Ramos (cell line): ENCODE measurements at regions not wholly inside any gene's neighbourhood (a gene's known extent, or its start where the extent isn't known, plus 50 kb on each side); places are given as distances from the start of the nearest gene placed in this dataset.
"Not testable (repeated sequence)": the region's sequence is repeated elsewhere in the genome, so short reads cannot be mapped to it uniquely, and the experiment has no call there.

Experiments used
- in situ Hi-C: fragments of 300-500 bp; cut with MboI; formaldehyde crosslinking; loops from one replicate; pipeline ENCODE4 v1.14.3; 2022; ENCODE audit warnings: low sequenced_read_pairs; ENCODE audit not compliant: unreplicated experiment

GRCh38 chr7:106566196-106566595 is 94.8 kb downstream of the CCDC71L start:
- in situ Hi-C loops = no loop called here

DNA sequence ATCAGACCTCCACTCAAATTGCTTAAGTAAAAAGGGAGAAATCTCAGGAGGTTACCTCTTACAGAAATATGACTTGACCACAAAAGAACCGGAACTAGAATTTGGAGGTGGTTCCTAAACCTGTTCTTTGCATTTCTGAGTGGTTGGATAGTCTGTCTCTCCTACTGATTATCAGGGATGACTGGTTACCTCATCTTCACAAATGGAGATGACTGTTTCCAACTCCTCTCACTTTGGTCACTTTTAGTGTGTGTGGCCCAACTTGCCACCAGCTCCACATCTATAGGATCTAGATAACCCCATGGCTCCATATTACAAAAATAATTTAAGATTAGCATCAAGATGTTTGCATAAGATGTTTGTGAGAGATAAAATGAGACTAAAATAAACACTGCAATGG is 95.5 kb downstream of the CCDC71L start:
- in situ Hi-C loops = no loop called here

GRCh38 chr7:106563466-106564150 is 97.3 kb downstream of the CCDC71L start:
- in situ Hi-C loops = no loop called here

DNA sequence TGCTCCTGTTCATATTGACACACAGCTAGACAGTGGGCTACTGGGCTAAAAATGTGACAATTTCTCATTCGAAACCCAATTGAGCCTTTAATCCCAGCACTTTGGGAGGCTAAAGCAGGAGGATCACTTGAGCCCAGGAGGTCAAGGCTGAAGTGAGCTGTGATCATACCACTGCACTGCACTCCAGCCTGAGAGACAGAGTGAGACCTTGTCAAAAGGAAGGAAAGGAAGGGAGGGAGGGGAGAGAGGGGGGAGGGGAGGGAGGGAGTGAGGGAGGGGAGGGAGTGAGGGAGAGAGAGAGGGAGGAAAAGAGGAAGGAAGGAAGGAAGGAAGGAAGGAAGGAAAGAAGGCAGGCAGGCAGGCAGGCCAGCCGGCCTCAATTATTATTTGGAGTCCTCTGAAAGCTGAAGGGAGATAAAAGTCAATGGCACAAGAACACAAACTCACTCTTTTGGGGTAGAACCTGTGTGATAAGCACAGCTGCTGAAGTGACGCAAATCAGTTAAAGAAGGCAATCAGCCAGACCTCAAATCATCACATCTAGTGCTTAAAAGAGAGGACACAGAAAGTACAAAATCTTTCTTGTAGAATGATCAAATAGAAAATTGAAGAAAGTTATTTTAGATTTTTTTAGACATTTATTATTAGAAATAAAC is 98.1 kb downstream of the CCDC71L start:
- in situ Hi-C loops = no loop called here

- in situ Hi-C loops = no loop called here
These were observed 99.1 kb downstream of the CCDC71L start for GRCh38 chr7:106561666-106562411.

- in situ Hi-C loops = no loop called here
These were observed 99.8 kb downstream of the CCDC71L start for GRCh38 chr7:106561151-106561550.

DNA sequence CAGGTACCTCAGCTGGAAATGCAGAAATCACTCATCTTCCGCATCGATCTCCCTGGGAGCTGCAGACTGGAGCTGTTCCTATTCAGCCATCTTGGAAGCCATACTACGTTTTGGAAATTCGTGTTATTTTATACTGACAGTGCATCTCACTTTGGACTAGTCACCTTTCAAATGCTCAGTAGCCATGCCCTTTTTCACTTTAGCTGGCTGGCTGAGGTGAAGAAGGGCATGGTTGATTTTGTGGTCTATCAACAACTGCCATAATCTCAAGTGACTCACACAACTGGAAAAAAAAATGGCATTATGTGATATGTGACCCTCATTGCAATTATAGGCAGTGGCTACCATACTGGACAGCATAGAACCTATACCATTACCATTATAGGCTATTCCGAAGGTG is 100.5 kb downstream of the CCDC71L start:
- in situ Hi-C loops = no loop called here

DNA sequence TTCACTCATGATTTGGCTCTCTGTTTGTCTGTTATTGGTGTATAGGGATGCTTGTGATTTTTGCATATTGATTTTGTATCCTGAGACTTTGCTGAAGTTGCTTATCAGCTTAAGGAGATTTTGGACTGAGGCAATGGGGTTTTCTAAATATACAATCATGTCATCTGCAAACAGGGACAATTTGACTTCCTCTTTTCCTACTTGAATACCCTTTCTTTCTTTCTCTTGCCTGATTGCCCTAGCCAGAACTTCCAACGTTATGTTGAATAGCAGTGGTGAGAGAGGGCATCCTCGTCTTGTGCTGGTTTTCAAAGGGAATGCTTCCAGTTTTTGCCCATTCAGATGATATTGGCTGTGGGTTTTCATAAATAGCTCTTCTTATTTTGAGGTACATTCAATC is 104.7 kb downstream of the CCDC71L start:
- in situ Hi-C loops = not testable (repeated sequence)

GRCh38 chr7:106554623-106555022 is 106.3 kb downstream of the CCDC71L start:
- in situ Hi-C loops = not testable (repeated sequence)

- in situ Hi-C loops = no loop called here
These were observed 107.5 kb downstream of the CCDC71L start for GRCh38 chr7:106553446-106553836.

DNA sequence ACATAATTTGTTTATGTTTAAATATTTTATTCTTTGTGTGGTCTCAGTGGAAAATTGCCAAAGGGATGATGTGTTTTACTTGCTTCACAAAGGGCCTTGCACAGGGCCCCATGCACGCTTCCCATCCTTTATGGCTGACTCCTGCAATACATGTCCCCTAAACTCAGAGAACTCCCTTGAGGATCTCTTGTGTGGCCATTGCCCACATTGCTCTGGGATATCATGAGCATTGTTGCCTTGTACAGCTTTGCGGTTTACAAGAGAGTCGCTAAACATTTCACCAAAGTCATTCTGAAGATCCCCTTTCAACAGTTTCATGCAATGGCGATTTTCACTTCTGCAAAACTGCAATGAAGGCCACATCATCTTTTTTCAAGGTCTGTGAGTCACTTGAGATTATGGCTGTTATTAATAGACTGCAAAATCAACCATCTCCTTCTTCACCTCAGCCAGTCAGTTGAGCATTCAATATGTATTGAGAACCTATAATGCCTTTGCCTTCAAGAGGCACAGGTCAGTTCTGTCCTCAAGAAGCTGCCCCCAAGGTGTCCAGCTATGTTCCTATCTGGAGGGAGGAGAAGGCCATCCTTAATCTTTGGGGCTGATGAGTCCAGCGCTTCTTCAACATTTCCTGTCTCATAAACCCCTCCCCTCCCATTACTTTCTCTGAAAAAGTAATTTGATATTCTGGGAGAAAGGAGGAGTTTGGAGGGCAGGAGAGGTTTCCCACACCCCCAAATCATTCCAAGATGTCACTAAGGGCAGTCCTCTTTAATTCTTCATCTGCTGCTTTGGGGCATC is 108.1 kb downstream of the CCDC71L start:
- in situ Hi-C loops = no loop called here

DNA sequence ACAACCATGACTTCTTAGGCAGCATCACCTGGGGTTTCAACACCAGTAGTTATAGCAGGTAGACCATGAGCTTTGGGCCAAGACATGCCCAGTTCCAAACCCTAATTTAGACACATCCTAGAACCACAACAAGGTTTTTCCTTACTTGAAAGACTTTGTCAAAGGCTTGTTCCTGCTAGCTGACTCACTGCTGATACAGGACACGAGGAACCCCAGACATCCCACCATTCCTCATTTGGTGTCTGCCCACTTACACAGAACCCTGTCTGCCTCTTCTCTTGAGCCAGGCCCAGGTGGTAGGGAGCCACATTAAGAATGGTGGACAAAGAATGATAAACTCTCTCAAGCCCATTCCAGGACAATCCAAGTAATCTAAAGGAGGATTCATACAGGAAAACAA is 109.0 kb downstream of the CCDC71L start:
- in situ Hi-C loops = no loop called here

DNA sequence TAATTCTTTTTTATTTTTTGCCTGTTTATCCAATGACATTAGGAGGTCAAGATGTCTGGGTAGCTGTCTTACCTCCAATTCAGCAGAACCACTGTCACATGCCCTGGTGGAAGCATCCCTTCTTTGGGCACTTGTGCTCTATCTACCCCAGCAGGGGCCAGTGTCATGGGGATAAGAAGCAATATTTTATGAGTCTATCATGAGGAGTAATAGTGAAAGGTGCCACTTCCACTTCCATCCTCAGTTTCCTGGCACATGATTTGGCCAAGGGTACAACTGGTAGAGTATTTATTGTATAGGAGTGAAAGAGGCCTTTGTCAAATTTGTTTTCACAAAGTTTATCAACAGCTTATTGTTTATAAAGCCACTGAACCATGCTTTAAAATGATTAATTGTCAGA is 112.5 kb downstream of the CCDC71L start:
- in situ Hi-C loops = no loop called here

DNA sequence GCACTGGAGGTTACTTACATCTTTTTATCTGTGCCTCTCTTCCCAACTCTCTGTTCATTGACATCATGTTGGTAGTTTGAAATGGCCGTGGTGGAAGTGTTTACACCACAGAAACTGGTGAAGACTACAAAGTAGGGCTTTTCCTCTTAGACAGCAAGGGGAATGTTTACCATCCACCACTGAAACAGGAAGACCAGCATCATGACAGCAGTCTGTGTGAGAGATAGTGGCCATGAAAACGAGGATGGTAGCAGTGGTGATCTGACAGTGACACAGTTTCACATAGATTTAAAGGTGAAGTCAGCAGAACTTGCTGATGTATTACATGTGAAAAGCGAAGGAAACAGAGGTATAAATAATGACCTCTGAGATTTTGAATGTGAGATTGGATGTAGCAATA is 115.7 kb downstream of the CCDC71L start:
- in situ Hi-C loops = no loop called here

- in situ Hi-C loops = no loop called here
These were observed 117.7 kb downstream of the CCDC71L start for GRCh38 chr7:106543221-106543757.

- in situ Hi-C loops = no loop called here
These were observed 118.3 kb downstream of the CCDC71L start for GRCh38 chr7:106542550-106543220.

GRCh38 chr7:106538638-106539037 is 122.3 kb downstream of the CCDC71L start:
- in situ Hi-C loops = no loop called here

- in situ Hi-C loops = no loop called here
These were observed 123.8 kb downstream of the CCDC71L start for GRCh38 chr7:106537119-106537518.

- in situ Hi-C loops = no loop called here
These were observed 124.9 kb downstream of the CCDC71L start for GRCh38 chr7:106536079-106536478.
